Activated naive CD4-positive, alpha-beta T cell treated with anti-CD3 and anti-CD28 coated beads, Interleukin-2, amount 50 U/mL, for 24 hours (primary cell): ENCODE measurements at regions not wholly inside any gene's neighbourhood (a gene's known extent, or its start where the extent isn't known, plus 50 kb on each side); places are given as distances from the start of the nearest gene placed in this dataset.
A peak's percentile ranks its signal among the peaks of the same experiment; 100 is the strongest.
"Not testable (repeated sequence)": the region's sequence is repeated elsewhere in the genome, so short reads cannot be mapped to it uniquely, and the experiment has no call there.

ENCODE experiments used
- H3K27ac Mint-ChIP-seq: one replicate; pipeline ENCODE4 v1.8.0; 2021; ENCODE audit warnings: mild to moderate bottlenecking, mixed read lengths
- H3K27me3 Mint-ChIP-seq: one replicate; pipeline ENCODE4 v1.8.0; 2021; ENCODE audit warnings: mixed read lengths
- H3K36me3 Mint-ChIP-seq: one replicate; pipeline ENCODE4 v1.8.0; 2021; ENCODE audit warnings: mixed read lengths
- H3K4me1 Mint-ChIP-seq: one replicate; pipeline ENCODE4 v1.8.0; 2021; ENCODE audit warnings: mixed read lengths
- H3K4me3 Mint-ChIP-seq: one replicate; pipeline ENCODE4 v1.8.0; 2021; ENCODE audit warnings: mild to moderate bottlenecking, mixed read lengths
- H3K9me3 Mint-ChIP-seq: one replicate; pipeline ENCODE4 v1.8.0; 2021; ENCODE audit warnings: mixed read lengths

GRCh38 chr2:61736953-61737352 lies 116.9 kb downstream of the FAM161A start:
- Mint-ChIP-seq H3K9me3 (no peaks in the 10 kb centered on the region), H3K4me1 (no peaks in the 10 kb centered on the region), H3K27ac (no peak overlapping the region), H3K27me3 (no peaks in the 10 kb centered on the region), H3K4me3 (no peak overlapping the region), H3K36me3 (no peaks in the 10 kb centered on the region)

DNA sequence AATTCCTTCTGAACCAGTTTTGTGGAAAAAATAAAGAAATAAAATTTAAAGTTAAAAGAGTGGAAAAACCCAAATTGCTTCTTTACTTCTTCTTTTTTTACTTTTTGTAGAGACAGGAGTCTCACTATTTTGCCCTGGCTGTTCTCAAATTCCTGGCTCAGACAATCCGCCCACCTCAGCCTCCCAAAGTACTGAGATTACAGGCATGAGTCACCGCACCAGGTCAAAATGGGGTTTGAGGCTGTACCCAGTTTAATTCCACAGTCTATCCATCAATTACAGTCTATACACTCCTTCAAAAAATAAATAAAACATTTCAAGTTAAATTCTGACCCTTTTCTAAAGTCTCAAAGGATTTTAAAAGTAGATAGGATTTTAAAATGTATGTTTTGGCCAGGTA lies 120.3 kb downstream of the FAM161A start:
- Mint-ChIP-seq H3K4me3 (no peak overlapping the region), H3K27ac (no peak overlapping the region), H3K27me3 (no peaks in the 10 kb centered on the region), H3K4me1 (no peaks in the 10 kb centered on the region), H3K9me3 (no peaks in the 10 kb centered on the region), H3K36me3 (no peaks in the 10 kb centered on the region)

GRCh38 chr2:61732787-61733186 lies 121.1 kb downstream of the FAM161A start:
- no peak overlapping the region for H3K27ac Mint-ChIP-seq
- no peaks in the 10 kb centered on the region for H3K27me3 Mint-ChIP-seq
- H3K4me1 Mint-ChIP-seq, result no peaks in the 10 kb centered on the region
- peaks cover 3% of the 10 kb centered on the region for H3K9me3 Mint-ChIP-seq
- H3K36me3 Mint-ChIP-seq, result no peaks in the 10 kb centered on the region
- no peak overlapping the region for H3K4me3 Mint-ChIP-seq

- H3K27me3 Mint-ChIP-seq, result peaks cover 2% of the 10 kb centered on the region
- H3K27ac Mint-ChIP-seq, result peak overlapping the region; percentile 13
- no peak overlapping the region for H3K4me3 Mint-ChIP-seq
- no peaks in the 10 kb centered on the region for H3K4me1 Mint-ChIP-seq
- H3K9me3 Mint-ChIP-seq, result peaks cover 15% of the 10 kb centered on the region
- peaks cover 10% of the 10 kb centered on the region for H3K36me3 Mint-ChIP-seq
Measured at GRCh38 chr2:61727746-61728145, 126.1 kb downstream of the FAM161A start.

DNA sequence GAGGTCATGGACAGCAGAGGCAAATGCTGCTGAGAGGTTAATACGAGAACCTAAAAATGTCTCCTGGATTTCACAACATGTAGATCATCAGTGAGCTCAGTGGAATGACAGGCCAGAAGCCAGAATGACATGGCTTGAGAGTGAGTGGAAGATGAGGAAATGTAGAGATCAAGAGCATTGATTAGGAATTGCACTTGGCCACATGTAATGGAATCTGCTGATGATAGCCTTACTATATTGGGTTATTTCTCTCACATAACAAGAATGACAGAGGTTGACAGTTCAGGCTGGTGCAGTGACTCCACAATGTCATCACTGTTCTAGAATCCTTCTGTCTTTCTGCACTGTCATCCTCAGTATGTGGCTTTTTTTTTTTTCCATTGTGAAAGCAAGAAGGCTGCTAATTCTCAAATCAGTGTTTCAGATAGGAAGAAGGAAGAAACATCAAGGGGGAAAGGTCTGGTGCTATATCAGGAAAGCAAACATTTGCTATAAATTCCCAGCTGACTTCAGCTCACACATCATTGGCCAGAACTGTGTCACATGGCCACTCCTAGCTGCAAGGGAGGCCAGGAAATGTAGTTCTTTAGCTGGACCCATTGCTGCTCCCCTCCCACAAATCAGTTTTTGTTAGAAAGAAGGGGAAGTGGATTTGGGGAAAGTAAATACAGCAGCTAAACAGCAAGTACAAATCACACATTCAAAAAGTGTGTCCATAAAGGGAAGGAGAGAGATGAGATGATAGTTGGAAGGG lies 127.2 kb downstream of the FAM161A start:
- Mint-ChIP-seq H3K9me3 (peaks cover 15% of the 10 kb centered on the region), H3K27me3 (peaks cover 2% of the 10 kb centered on the region), H3K4me1 (no peaks in the 10 kb centered on the region), H3K27ac (no peak overlapping the region), H3K4me3 (peak overlapping the region; percentile 19), H3K36me3 (peaks cover 10% of the 10 kb centered on the region)

GRCh38 chr2:61723364-61723763 lies 130.5 kb downstream of the FAM161A start:
- H3K4me1 Mint-ChIP-seq, H3K27ac Mint-ChIP-seq, H3K4me3 Mint-ChIP-seq, H3K27me3 Mint-ChIP-seq, H3K36me3 Mint-ChIP-seq: not testable (repeated sequence)
- H3K9me3 Mint-ChIP-seq, result peaks cover 15% of the 10 kb centered on the region

- Mint-ChIP-seq H3K4me3 (no peak overlapping the region), H3K27me3 (peaks cover 4% of the 10 kb centered on the region), H3K4me1 (no peaks in the 10 kb centered on the region), H3K36me3 (peaks cover 10% of the 10 kb centered on the region), H3K27ac (no peak overlapping the region), H3K9me3 (peaks cover 12% of the 10 kb centered on the region)
Measured at GRCh38 chr2:61722800-61723199, 131.1 kb downstream of the FAM161A start.

DNA sequence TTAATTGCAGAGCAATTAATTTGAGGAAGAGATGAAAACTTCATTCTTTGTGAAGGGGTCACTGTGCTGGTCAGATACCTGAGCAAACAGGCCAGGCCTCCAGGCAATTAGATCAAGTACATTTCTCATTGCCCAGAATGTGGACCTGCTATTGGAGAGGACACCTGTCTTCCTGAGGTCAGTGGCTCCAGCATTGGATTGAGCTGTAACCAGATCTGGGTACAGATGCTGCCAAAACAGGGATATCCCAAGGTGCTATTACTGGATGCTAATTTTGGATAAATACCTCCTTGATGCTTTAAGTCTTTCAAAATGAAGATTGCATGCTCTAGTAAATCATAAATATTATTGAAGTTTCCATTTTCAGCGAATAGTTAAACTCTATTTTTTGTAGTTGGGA lies 131.5 kb downstream of the FAM161A start:
- H3K27ac Mint-ChIP-seq, result no peak overlapping the region
- H3K36me3 Mint-ChIP-seq, result peaks cover 10% of the 10 kb centered on the region
- H3K9me3 Mint-ChIP-seq, result peaks cover 12% of the 10 kb centered on the region
- H3K27me3 Mint-ChIP-seq, result peaks cover 4% of the 10 kb centered on the region
- no peaks in the 10 kb centered on the region for H3K4me1 Mint-ChIP-seq
- no peak overlapping the region for H3K4me3 Mint-ChIP-seq

- H3K27ac Mint-ChIP-seq, result no peak overlapping the region
- peaks cover 2% of the 10 kb centered on the region for H3K27me3 Mint-ChIP-seq
- H3K4me1 Mint-ChIP-seq, result no peaks in the 10 kb centered on the region
- H3K4me3 Mint-ChIP-seq, result no peak overlapping the region
- peaks cover 5% of the 10 kb centered on the region for H3K36me3 Mint-ChIP-seq
- H3K9me3 Mint-ChIP-seq, result peaks cover 5% of the 10 kb centered on the region
Measured at GRCh38 chr2:61721382-61721781, 132.5 kb downstream of the FAM161A start.

DNA sequence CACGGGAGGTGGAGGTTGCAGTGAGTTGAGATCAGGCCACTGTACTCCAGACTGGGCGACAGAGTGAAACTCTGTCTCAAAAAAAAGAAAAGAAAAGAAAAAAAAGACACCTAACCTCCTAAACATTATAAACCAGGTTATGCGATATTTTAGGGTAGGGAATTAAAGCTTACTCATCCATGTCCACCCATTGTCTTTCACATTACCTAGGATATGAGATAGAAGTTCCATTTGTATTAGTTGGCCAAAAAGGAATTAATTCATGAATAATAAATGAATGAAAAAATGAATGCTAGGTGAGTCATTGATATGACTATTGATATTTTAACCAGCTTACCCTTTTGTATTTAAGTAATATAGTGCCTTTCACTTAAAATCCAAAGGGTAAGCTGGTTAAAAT lies 132.9 kb downstream of the FAM161A start:
- no peak overlapping the region for H3K4me3 Mint-ChIP-seq
- H3K9me3 Mint-ChIP-seq, result peaks cover under 1% of the 10 kb centered on the region
- no peak overlapping the region for H3K27ac Mint-ChIP-seq
- H3K36me3 Mint-ChIP-seq, result peaks cover 2% of the 10 kb centered on the region
- H3K4me1 Mint-ChIP-seq, result no peaks in the 10 kb centered on the region
- H3K27me3 Mint-ChIP-seq, result peaks cover 2% of the 10 kb centered on the region

GRCh38 chr2:61718965-61719364 lies 134.9 kb downstream of the FAM161A start:
- H3K36me3 Mint-ChIP-seq, result no peaks in the 10 kb centered on the region
- H3K4me3 Mint-ChIP-seq, result no peak overlapping the region
- H3K4me1 Mint-ChIP-seq, result no peaks in the 10 kb centered on the region
- no peak overlapping the region for H3K27ac Mint-ChIP-seq
- peaks cover 2% of the 10 kb centered on the region for H3K27me3 Mint-ChIP-seq
- no peaks in the 10 kb centered on the region for H3K9me3 Mint-ChIP-seq

DNA sequence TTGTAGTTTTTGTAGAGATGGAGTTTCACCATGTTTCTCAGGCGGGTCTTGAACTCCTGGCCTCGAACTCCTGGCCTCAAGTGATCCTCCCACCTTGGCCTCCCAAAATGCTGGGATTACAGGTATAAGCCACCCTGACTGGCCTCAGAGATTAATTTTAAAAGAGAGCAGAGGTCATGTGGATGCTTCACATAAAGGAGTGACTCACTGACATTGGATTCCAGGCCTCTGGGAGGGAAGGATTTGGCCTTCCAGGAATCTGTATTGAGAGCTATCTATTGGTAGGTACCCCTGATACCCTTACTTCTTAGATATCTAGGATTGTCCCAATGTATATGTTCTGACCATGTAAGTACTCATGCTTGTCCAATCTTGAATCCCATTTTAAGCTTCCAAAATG lies 138.4 kb downstream of the FAM161A start:
- Mint-ChIP-seq H3K36me3 (no peaks in the 10 kb centered on the region), H3K27me3 (peaks cover 2% of the 10 kb centered on the region), H3K4me3 (no peak overlapping the region), H3K27ac (no peak overlapping the region), H3K9me3 (no peaks in the 10 kb centered on the region), H3K4me1 (no peaks in the 10 kb centered on the region)

DNA sequence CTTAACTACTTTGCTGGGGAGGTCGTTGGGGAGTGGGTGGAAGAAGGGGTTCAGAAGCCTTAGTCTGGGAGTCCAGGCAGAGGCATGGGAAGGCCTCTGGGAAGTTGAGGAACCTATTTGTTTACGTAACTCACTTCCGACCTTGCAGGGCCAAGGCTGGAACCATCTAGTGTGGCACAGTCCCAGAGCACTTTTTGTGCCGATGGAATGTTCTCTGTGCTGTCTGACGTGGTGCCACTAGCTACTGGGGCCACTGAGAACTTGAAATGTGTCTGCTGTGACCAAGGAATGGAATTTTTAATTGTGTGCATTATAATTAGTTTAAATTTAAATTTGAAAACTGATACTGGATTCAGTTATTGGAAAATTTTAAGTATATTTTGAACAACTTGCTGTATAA lies 139.7 kb downstream of the FAM161A start:
- Mint-ChIP-seq H3K4me1 (no peaks in the 10 kb centered on the region), H3K9me3 (no peaks in the 10 kb centered on the region), H3K27me3 (no peaks in the 10 kb centered on the region), H3K36me3 (no peaks in the 10 kb centered on the region), H3K4me3 (no peak overlapping the region), H3K27ac (no peak overlapping the region)

DNA sequence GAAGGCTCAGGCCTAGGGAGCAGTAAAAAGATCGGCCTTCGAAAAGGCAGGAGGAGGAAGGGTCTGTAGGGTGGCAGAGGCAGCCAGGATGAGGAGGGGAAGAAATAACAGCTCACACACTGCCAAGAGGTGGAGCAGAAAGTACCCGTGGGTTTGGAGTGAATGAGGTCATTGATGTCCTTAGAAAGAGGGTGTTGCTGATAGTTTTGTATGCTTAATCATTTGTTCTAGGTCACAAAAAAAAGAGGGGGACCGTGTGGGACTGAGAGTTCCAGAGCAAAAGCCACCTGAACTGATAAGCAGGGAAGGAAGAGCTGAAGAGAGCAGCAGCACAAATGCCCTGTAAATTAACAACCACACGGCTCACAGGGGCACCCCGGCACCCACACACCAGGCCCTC lies 140.4 kb downstream of the FAM161A start:
- H3K9me3 Mint-ChIP-seq, result no peaks in the 10 kb centered on the region
- no peaks in the 10 kb centered on the region for H3K4me1 Mint-ChIP-seq
- H3K27me3 Mint-ChIP-seq, result no peaks in the 10 kb centered on the region
- no peaks in the 10 kb centered on the region for H3K36me3 Mint-ChIP-seq
- no peak overlapping the region for H3K4me3 Mint-ChIP-seq
- H3K27ac Mint-ChIP-seq, result no peak overlapping the region

- no peaks in the 10 kb centered on the region for H3K9me3 Mint-ChIP-seq
- H3K27me3 Mint-ChIP-seq, result no peaks in the 10 kb centered on the region
- H3K36me3 Mint-ChIP-seq, result no peaks in the 10 kb centered on the region
- H3K4me3 Mint-ChIP-seq, result no peak overlapping the region
- H3K4me1 Mint-ChIP-seq, result no peaks in the 10 kb centered on the region
- H3K27ac Mint-ChIP-seq, result no peak overlapping the region
Measured at GRCh38 chr2:61712060-61712459, 141.8 kb downstream of the FAM161A start.

- Mint-ChIP-seq H3K27ac (no peak overlapping the region), H3K4me1 (no peaks in the 10 kb centered on the region), H3K27me3 (no peaks in the 10 kb centered on the region), H3K4me3 (no peak overlapping the region), H3K36me3 (no peaks in the 10 kb centered on the region), H3K9me3 (no peaks in the 10 kb centered on the region)
Measured at GRCh38 chr2:61710711-61711110, 143.1 kb downstream of the FAM161A start.
